Heart left ventricle (tissue), 13 donors: ENCODE measurements at regions not wholly inside any gene's neighbourhood (a gene's known extent, or its start where the extent isn't known, plus 50 kb on each side); places are given as distances from the start of the nearest gene placed in this dataset.

ENCODE experiments used
- POLR2A ChIP-seq, 2 donors: fragments of 450-650 bp; IDR thresholded peaks; one replicate each; pipeline ENCODE4 v1.6.1; 2017; ENCODE audit warnings: antibody characterized with exemption in 2 of 2, mild to moderate bottlenecking in 2 of 2, moderate library complexity in 2 of 2
- TF ChIP-seq, protein P1 (sequence below), 12 donors: fragments of 200-600 bp; sonication (generic) in 4 of 12; IDR thresholded peaks; one replicate each; pipeline versions ENCODE4 v1.5.0 to v1.8.0; 2018 to 2022; ENCODE audit warnings: antibody characterized with exemption in 12 of 12, mild to moderate bottlenecking in 5 of 12
- donor health status: ischemic (EF 13 %, LVEDD 7.1; RV severe dilation, severe dysfunction).
- donor health status: DM: no; HTN: yes; CAD: no.
- donor health status: DM: no; HTN: no; CAD: no.
- donor health status: ischemic (EF 25% LVEDD 6.9; RV normal size, moderate dysfunction).
- donor health status: ischemic (EF 25% LVEDD 5.7; RV mildly dilated, moderate dysfunction).
- donor health status: ischemic (EF 35%, LVEDD 5.7; RV mildly dilated, moderate dysfunction).
- donor health status: nonischemic (EF 11% LVEDD 7.7; RV severe dilation, severe dysfunction).
- donor health status: DM: yes; HTN: yes; CAD: no.
- donor health status: PGD.
- donor health status: ischemic (EF 29% LVEDD 5.4; RV normal size, mild dysfunction).
- donor health status: nonischemic (EF 23%, LVEDD 6.1; RV moderate dilation, normal function).

GRCh38 chr10:121375172-121375571 is 223.1 kb downstream of the FGFR2 start:
- TF ChIP-seq, protein P1, sequence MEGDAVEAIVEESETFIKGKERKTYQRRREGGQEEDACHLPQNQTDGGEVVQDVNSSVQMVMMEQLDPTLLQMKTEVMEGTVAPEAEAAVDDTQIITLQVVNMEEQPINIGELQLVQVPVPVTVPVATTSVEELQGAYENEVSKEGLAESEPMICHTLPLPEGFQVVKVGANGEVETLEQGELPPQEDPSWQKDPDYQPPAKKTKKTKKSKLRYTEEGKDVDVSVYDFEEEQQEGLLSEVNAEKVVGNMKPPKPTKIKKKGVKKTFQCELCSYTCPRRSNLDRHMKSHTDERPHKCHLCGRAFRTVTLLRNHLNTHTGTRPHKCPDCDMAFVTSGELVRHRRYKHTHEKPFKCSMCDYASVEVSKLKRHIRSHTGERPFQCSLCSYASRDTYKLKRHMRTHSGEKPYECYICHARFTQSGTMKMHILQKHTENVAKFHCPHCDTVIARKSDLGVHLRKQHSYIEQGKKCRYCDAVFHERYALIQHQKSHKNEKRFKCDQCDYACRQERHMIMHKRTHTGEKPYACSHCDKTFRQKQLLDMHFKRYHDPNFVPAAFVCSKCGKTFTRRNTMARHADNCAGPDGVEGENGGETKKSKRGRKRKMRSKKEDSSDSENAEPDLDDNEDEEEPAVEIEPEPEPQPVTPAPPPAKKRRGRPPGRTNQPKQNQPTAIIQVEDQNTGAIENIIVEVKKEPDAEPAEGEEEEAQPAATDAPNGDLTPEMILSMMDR (IDR thresholded peaks at IDR 0.05), result no peak
- TF ChIP-seq POLR2A (IDR thresholded peaks at IDR 0.05), result no peak
